Tibial nerve (tissue), 4 donors: ENCODE measurements at regions not wholly inside any gene's neighbourhood (a gene's known extent, or its start where the extent isn't known, plus 50 kb on each side); places are given as distances from the start of the nearest gene placed in this dataset.

Experiments used
- CTCF ChIP-seq, 5 experiments: fragments of 200-600 bp in 3 of 5; fragments of 450-650 bp in 2 of 5; sonication (generic) in 3 of 5; IDR thresholded peaks; one replicate each; pipeline ENCODE4 v1.5.1; 2016 to 2019; ENCODE audit warnings: antibody characterized with exemption in 5 of 5, mild to moderate bottlenecking in 3 of 5, moderate library complexity in 2 of 5
- EP300 ChIP-seq, 2 donors: sonication (generic); formaldehyde crosslinking; IDR thresholded peaks; one replicate each; pipeline ENCODE4 v1.6.1; 2017; ENCODE audit warnings: antibody characterized with exemption in 2 of 2, mild to moderate bottlenecking in 1 of 2
- POLR2A ChIP-seq, 2 donors: fragments of 450-650 bp; IDR thresholded peaks; one replicate each; pipeline ENCODE4 v1.6.1; 2017; ENCODE audit warnings: antibody characterized with exemption in 2 of 2, mild to moderate bottlenecking in 2 of 2, moderate library complexity in 2 of 2

GRCh38 chr7:152909280-152909679, 149.7 kb downstream of the ACTR3B start:
- TF ChIP-seq POLR2A (IDR thresholded peaks at IDR 0.05) = no peak
- no peak for TF ChIP-seq EP300 (IDR thresholded peaks at IDR 0.05)
- TF ChIP-seq CTCF (IDR thresholded peaks at IDR 0.05) = no peak
